ENCODE measurements at regions not wholly inside any gene's neighbourhood (a gene's known extent, or its start where the extent isn't known, plus 50 kb on each side); places are given as distances from the start of the nearest gene placed in this dataset.

- FAIRE-seq: no peak
- Histone ChIP-seq H3K9me3 (ENCODE audit: control insufficient read depth, low read depth, low read length) (peaks cover 12% of the 10 kb centered on the region), H3K27ac (ENCODE audit: control insufficient read depth, insufficient read depth, low read length) (no peak overlapping the region), H4K20me1 (ENCODE audit: control insufficient read depth, extremely low read depth, insufficient read depth, low read length) (no peaks in the 10 kb centered on the region), H3K9me1 (ENCODE audit: control insufficient read depth, extremely low read depth, insufficient read depth, low read length) (no peaks in the 10 kb centered on the region), H3K79me2 (ENCODE audit: control insufficient read depth, insufficient read depth, low read length) (no peaks in the 10 kb centered on the region), H3K4me1 (ENCODE audit: control insufficient read depth, extremely low read depth, insufficient read depth, low read length) (no peaks in the 10 kb centered on the region), H3K4me2 (ENCODE audit: control insufficient read depth, extremely low read depth, insufficient read depth, low read depth, low read length) (no peak overlapping the region), H3K9ac (ENCODE audit: control insufficient read depth, extremely low read depth, insufficient read depth, low read length) (no peak overlapping the region), H3K36me3 (ENCODE audit: control insufficient read depth in 2 of 2, extremely low read depth in 1 of 2, insufficient read depth in 2 of 2, low read length in 2 of 2) (no peaks in the 10 kb centered on the region), H3K27me3 (ENCODE audit: control insufficient read depth, extremely low read depth, insufficient read depth, low read length) (no peaks in the 10 kb centered on the region), H3K4me3 (ENCODE audit: control insufficient read depth in 2 of 3, extremely low read depth in 1 of 3, insufficient read depth in 2 of 3, low read depth in 1 of 3, low read length in 3 of 3) (no peak overlapping the region), H2AFZ (ENCODE audit: control insufficient read depth, low read length) (no peak overlapping the region)
- TF ChIP-seq EZH2 (IDR thresholded peaks at IDR 0.05; ENCODE audit: low read length) (no peak), CTCF (optimal IDR thresholded peaks at IDR 0.05 in 1 of 3, IDR thresholded peaks at IDR 0.05 in 1 of 3, conservative IDR thresholded peaks at IDR 0.05 in 1 of 3; ENCODE audit: extremely low read depth in 1 of 3, insufficient read depth in 2 of 3, low read length in 3 of 3) (no peak)
- dilution Hi-C loops (cut with MboI; ENCODE audit: extremely low pct_ligation_motif_present, low sequenced_read_pairs): no loop called here
- no peak for DNase-seq (ENCODE audit: low read depth, low spot score)
Observed at GRCh38 chr18:78721981-78722380, 257.6 kb upstream of the SALL3 start.

- dilution Hi-C loops (cut with MboI; ENCODE audit: extremely low pct_ligation_motif_present, low sequenced_read_pairs): no loop called here
- Histone ChIP-seq H3K27ac (ENCODE audit: control insufficient read depth, insufficient read depth, low read length) (no peak overlapping the region), H2AFZ (ENCODE audit: control insufficient read depth, low read length) (no peak overlapping the region), H3K9me3 (ENCODE audit: control insufficient read depth, low read depth, low read length) (peaks cover 11% of the 10 kb centered on the region), H3K4me1 (ENCODE audit: control insufficient read depth, extremely low read depth, insufficient read depth, low read length) (no peaks in the 10 kb centered on the region), H3K79me2 (ENCODE audit: control insufficient read depth, insufficient read depth, low read length) (no peaks in the 10 kb centered on the region), H3K27me3 (ENCODE audit: control insufficient read depth, extremely low read depth, insufficient read depth, low read length) (no peaks in the 10 kb centered on the region), H4K20me1 (ENCODE audit: control insufficient read depth, extremely low read depth, insufficient read depth, low read length) (no peaks in the 10 kb centered on the region), H3K9me1 (ENCODE audit: control insufficient read depth, extremely low read depth, insufficient read depth, low read length) (no peaks in the 10 kb centered on the region), H3K4me2 (ENCODE audit: control insufficient read depth, extremely low read depth, insufficient read depth, low read depth, low read length) (no peak overlapping the region), H3K9ac (ENCODE audit: control insufficient read depth, extremely low read depth, insufficient read depth, low read length) (no peak overlapping the region), H3K4me3 (ENCODE audit: control insufficient read depth in 2 of 3, extremely low read depth in 1 of 3, insufficient read depth in 2 of 3, low read depth in 1 of 3, low read length in 3 of 3) (no peak overlapping the region), H3K36me3 (ENCODE audit: control insufficient read depth in 2 of 2, extremely low read depth in 1 of 2, insufficient read depth in 2 of 2, low read length in 2 of 2) (no peaks in the 10 kb centered on the region)
- no peak for DNase-seq (ENCODE audit: low read depth, low spot score)
- no peak for FAIRE-seq
- TF ChIP-seq CTCF (optimal IDR thresholded peaks at IDR 0.05 in 1 of 3, IDR thresholded peaks at IDR 0.05 in 1 of 3, conservative IDR thresholded peaks at IDR 0.05 in 1 of 3; ENCODE audit: extremely low read depth in 1 of 3, insufficient read depth in 2 of 3, low read length in 3 of 3) (no peak), EZH2 (IDR thresholded peaks at IDR 0.05; ENCODE audit: low read length) (no peak)
Observed at GRCh38 chr18:78722386-78722785, 257.2 kb upstream of the SALL3 start.

All from keratinocyte (primary cell).